ENCODE measurements at regions not wholly inside any gene's neighbourhood (a gene's known extent, or its start where the extent isn't known, plus 50 kb on each side); places are given as distances from the start of the nearest gene placed in this dataset.

DNA sequence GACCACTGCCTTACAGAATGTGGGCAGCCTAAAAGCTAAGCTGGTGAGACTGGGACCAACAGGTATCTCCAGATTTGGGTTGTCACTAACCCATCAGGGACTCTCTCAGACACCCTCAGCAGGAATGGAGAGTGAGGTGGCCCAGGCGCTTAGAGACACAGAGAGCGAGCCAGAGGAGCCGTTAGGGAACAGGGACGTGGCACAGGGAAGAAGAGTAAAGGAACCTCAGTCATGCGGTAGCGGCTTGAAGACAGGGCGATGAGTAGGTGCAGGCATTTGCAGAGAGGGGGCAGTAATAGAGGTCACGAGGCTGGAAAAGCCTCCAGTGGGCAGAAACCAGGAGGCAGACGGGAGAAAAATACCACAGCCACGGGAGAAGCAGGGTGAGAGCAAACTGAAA is 158.0 kb upstream of the CCND2 start:
- H3K4me3 Mint-ChIP-seq, result peak overlapping the region; percentile 74
- intact Hi-C loops (cut with DNase I, micrococcal nuclease), result loop anchor here in 1 of 2 experiments (10.0 kb wide), 1 partner anchor 121 kb away; no protein-coding TSS in a partner anchor
- no peaks in the 10 kb centered on the region for H3K9me3 Mint-ChIP-seq
- DNase-seq, result peak in 1 of 14 experiments; percentile 19
- Histone ChIP-seq H3K36me3 (ENCODE audit: insufficient read depth, low read length) (no peaks in the 10 kb centered on the region), H3K9me3 (ENCODE audit: control insufficient read depth in 1 of 2, insufficient read depth in 1 of 2, low read length in 2 of 2) (no peaks in the 10 kb centered on the region), H3K27ac (ENCODE audit: low read depth in 1 of 2, low read length in 2 of 2) (no peak overlapping the region), H3K4me3 (ENCODE audit: low read length) (peak overlapping the region; percentile 1), H3K27me3 (ENCODE audit: control insufficient read depth in 1 of 2, insufficient read depth in 2 of 2, low read length in 2 of 2) (no peaks in the 10 kb centered on the region), H3K4me1 (ENCODE audit: insufficient read depth, low read length) (peaks cover 48% of the 10 kb centered on the region)
- H3K27me3 Mint-ChIP-seq, result no peaks in the 10 kb centered on the region
- ChIA-PET POLR2A (interaction anchor here (0.6 to 4.4 kb wide), 6 partner anchors 24 to 157 kb away, joined by 3 to 23 read pairs (median 4); partner anchors contain the start of gene CCND2), CTCF (interaction anchor here (1.7 to 2.4 kb wide), 2 partner anchors 33 to 161 kb away, joined by 5 to 8 read pairs; no protein-coding TSS in a partner anchor)
- H3K36me3 Mint-ChIP-seq (ENCODE audit: low read depth), result no peaks in the 10 kb centered on the region
- ATAC-seq (ENCODE audit: poor library complexity), result no peak
- peaks cover 49% of the 10 kb centered on the region for H3K4me1 Mint-ChIP-seq (ENCODE audit: low read depth)
- TF ChIP-seq, protein P1, sequence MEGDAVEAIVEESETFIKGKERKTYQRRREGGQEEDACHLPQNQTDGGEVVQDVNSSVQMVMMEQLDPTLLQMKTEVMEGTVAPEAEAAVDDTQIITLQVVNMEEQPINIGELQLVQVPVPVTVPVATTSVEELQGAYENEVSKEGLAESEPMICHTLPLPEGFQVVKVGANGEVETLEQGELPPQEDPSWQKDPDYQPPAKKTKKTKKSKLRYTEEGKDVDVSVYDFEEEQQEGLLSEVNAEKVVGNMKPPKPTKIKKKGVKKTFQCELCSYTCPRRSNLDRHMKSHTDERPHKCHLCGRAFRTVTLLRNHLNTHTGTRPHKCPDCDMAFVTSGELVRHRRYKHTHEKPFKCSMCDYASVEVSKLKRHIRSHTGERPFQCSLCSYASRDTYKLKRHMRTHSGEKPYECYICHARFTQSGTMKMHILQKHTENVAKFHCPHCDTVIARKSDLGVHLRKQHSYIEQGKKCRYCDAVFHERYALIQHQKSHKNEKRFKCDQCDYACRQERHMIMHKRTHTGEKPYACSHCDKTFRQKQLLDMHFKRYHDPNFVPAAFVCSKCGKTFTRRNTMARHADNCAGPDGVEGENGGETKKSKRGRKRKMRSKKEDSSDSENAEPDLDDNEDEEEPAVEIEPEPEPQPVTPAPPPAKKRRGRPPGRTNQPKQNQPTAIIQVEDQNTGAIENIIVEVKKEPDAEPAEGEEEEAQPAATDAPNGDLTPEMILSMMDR (IDR thresholded peaks at IDR 0.05), result no peak
- H3K27ac Mint-ChIP-seq, result peak overlapping the region; percentile 48

DNA sequence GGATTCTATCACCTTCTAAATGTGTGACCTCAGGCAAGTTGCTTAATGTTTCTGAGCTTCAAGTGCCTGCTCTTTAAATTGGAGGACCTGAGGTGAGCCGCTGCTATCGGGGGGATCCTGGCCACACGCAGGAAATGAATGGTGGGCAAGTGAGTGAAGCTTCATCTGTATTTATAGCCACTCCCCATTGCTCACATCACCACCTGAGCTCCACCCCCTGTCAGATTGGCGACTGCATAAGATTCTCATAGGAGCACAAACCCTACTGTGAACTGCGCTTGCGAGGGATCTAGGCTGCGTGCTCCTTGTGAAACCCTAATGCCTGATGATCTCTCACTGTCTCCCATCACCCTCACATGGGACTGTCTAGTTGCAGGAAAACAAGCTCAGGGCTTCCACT is 158.6 kb upstream of the CCND2 start:
- no peak overlapping the region for H3K27ac Mint-ChIP-seq

DNA sequence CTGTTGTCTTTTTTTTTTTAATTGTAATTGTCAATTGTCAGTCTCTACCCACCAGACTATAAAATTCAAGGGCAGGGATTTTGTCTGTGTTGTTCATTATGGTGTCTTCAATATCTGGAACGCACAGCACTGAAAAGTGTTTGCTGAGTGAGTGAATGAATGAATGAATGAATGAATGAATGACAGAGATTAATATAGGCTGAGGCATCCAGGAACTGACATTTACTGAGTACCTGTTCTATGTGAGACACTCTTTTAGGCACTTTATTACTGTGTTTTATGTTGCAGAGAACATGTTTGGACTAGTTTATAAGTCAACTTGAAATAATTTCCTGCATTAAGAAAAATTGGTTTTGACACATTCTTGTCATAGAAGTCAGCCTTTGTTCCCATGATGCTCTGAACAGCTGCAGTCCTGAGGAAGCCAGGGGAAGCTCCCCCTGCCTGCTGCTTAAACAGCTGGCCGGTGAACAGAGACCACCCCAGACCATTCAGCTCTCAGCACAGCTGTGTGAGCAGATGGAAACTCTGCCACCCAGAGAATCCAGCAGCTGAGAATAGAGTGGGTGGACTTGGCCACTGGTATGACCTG is 160.7 kb upstream of the CCND2 start:
- ChIA-PET CTCF (interaction anchor here (2.4 kb wide), 1 partner anchor 164 kb away, joined by 11 read pairs; no protein-coding TSS in a partner anchor), POLR2A (interaction anchor here (0.6 kb wide), 1 partner anchor 19 kb away, joined by 4 read pairs; no protein-coding TSS in a partner anchor)
- no peaks in the 10 kb centered on the region for H3K36me3 ChIP-seq (ENCODE audit: insufficient read depth, low read length)
- H3K4me1 Mint-ChIP-seq (ENCODE audit: low read depth), result peaks cover 30% of the 10 kb centered on the region
- H3K9me3 ChIP-seq (ENCODE audit: control insufficient read depth in 1 of 2, insufficient read depth in 1 of 2, low read length in 2 of 2), result no peaks in the 10 kb centered on the region
- no peak overlapping the region for H3K4me3 ChIP-seq (ENCODE audit: low read length)
- peaks cover 30% of the 10 kb centered on the region for H3K4me1 ChIP-seq (ENCODE audit: insufficient read depth, low read length)
- DNase-seq (no peak), ATAC-seq (ENCODE audit: poor library complexity) (no peak)
- no peaks in the 10 kb centered on the region for H3K27me3 Mint-ChIP-seq
- intact Hi-C loops (cut with DNase I, micrococcal nuclease), result loop anchor here in 1 of 2 experiments (10.0 kb wide), 1 partner anchor 118 kb away; no protein-coding TSS in a partner anchor
- no peak overlapping the region for H3K4me3 Mint-ChIP-seq
- TF ChIP-seq, protein P1 (IDR thresholded peaks at IDR 0.05), result no peak
- no peaks in the 10 kb centered on the region for H3K9me3 Mint-ChIP-seq
- H3K27me3 ChIP-seq (ENCODE audit: control insufficient read depth in 1 of 2, insufficient read depth in 2 of 2, low read length in 2 of 2), result no peaks in the 10 kb centered on the region
- no peak overlapping the region for H3K27ac Mint-ChIP-seq
- H3K36me3 Mint-ChIP-seq (ENCODE audit: low read depth), result no peaks in the 10 kb centered on the region
- H3K27ac ChIP-seq (ENCODE audit: low read depth in 1 of 2, low read length in 2 of 2), result no peak overlapping the region

More for the DNA sequence above, 158.6 kb upstream of the CCND2 start:
- Mint-ChIP-seq H3K27me3 (no peaks in the 10 kb centered on the region), H3K9me3 (no peaks in the 10 kb centered on the region), H3K36me3 (ENCODE audit: low read depth) (no peaks in the 10 kb centered on the region), H3K4me3 (no peak overlapping the region), H3K4me1 (ENCODE audit: low read depth) (peaks cover 49% of the 10 kb centered on the region)
- peak in 5 of 14 experiments; percentile 11 to 60 (median 50) for DNase-seq
- no peak for ATAC-seq (ENCODE audit: poor library complexity)
- H3K4me3 ChIP-seq (ENCODE audit: low read length), result peak overlapping the region; percentile 1
- POLR2A ChIA-PET, result interaction anchor here (0.6 to 1.1 kb wide), 3 partner anchors 50 to 157 kb away, joined by 3 to 4 read pairs (median 3); no protein-coding TSS in a partner anchor
- H3K9me3 ChIP-seq (ENCODE audit: control insufficient read depth in 1 of 2, insufficient read depth in 1 of 2, low read length in 2 of 2), result no peaks in the 10 kb centered on the region
- H3K4me1 ChIP-seq (ENCODE audit: insufficient read depth, low read length), result peaks cover 48% of the 10 kb centered on the region
- no peaks in the 10 kb centered on the region for H3K36me3 ChIP-seq (ENCODE audit: insufficient read depth, low read length)
- no peak overlapping the region for H3K27ac ChIP-seq (ENCODE audit: low read depth in 1 of 2, low read length in 2 of 2)
- intact Hi-C loops (cut with DNase I, micrococcal nuclease), result loop anchor here in 1 of 2 experiments (10.0 kb wide), 1 partner anchor 120 kb away; no protein-coding TSS in a partner anchor
- CTCF ChIA-PET, result interaction anchor here (1.7 to 2.4 kb wide), 3 partner anchors 33 to 162 kb away, joined by 5 to 11 read pairs (median 8); no protein-coding TSS in a partner anchor
- TF ChIP-seq, protein P1 (IDR thresholded peaks at IDR 0.05), result no peak
- H3K27me3 ChIP-seq (ENCODE audit: control insufficient read depth in 1 of 2, insufficient read depth in 2 of 2, low read length in 2 of 2), result no peaks in the 10 kb centered on the region
